GM21381 (cell line): ENCODE measurements at regions not wholly inside any gene's neighbourhood (a gene's known extent, or its start where the extent isn't known, plus 50 kb on each side); places are given as distances from the start of the nearest gene placed in this dataset.
A peak's percentile ranks its signal among the peaks of the same experiment; 100 is the strongest.
"Not testable (repeated sequence)": the region's sequence is repeated elsewhere in the genome, so short reads cannot be mapped to it uniquely, and the experiment has no call there.

Source experiments
- ATAC-seq: cut with Tn5 transposase; IDR thresholded peaks from one replicate; pipeline ENCODE4 v1.9.1; 2021; ENCODE audit warnings: mild to moderate bottlenecking, moderate library complexity; ENCODE audit not compliant: unreplicated experiment

- ATAC-seq = no peak
Measured at GRCh38 chr18:51248685-51249084, 51.2 kb upstream of the MEX3C start.

GRCh38 chr18:51250006-51250405, 52.5 kb upstream of the MEX3C start:
- no peak for ATAC-seq

- ATAC-seq = no peak
Measured at GRCh38 chr18:51250458-51251024, 53.1 kb upstream of the MEX3C start.

DNA sequence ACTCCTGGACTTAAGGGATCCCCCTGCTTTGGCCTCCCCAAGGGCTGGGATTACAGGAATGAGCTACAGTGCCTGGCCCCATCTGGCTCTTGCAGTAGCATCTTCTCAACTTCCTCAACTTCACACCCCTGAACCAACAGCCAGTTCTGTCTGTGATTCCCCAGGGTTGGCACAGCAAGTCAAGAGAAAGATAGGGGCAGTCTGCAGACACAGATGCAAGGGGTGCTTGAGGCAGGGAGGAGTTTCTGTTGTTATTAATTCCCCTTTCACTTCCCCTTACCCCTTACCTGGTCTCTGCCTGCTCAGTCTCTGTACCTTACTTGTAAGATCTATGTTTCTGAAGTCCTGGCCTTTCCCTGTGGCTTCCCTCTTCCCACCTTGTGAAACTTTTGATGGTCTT, 54.1 kb upstream of the MEX3C start:
- ATAC-seq = peak; percentile 99

DNA sequence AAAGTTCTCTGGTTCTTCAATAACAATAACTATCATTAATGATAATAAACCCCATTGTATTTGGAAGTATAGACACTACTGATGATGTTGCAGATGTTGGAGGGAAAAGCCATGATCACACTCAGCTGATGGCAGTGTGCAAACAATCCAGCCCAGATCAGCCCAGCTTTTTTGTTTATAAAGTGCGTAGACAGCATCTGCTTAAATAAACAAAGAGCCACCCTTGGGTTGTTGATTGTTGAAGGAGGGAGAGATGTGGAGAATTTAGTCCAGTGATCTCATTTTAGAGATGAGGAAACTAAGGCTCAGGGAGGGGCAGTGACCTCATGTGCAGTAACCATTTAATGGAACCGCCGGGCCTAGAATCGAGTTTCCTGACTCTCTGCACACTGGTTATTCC, 56.0 kb upstream of the MEX3C start:
- ATAC-seq = no peak

- ATAC-seq = no peak
Measured at GRCh38 chr18:51255693-51256092, 58.2 kb upstream of the MEX3C start.

DNA sequence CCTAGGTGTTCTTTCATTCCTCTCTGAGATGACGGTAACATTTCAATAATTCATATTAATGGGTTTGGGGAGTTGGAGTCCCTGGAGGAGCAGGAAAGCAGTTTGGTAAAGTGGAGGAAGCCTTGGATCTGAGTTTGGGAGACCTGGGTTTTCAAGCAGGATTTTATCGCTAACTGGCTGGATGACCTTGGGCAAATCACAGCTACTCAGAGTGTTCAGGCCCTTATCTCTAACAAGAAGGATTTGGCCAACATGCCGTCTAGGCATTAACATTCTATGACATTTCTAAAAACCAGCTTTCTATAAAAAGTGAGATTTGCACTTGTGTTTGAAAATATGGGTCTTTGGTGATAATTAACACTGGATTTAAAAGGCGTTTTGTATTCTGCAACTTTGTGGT, 59.7 kb upstream of the MEX3C start:
- ATAC-seq = no peak

- no peak for ATAC-seq
Measured at GRCh38 chr18:51260118-51260517, 62.6 kb upstream of the MEX3C start.

DNA sequence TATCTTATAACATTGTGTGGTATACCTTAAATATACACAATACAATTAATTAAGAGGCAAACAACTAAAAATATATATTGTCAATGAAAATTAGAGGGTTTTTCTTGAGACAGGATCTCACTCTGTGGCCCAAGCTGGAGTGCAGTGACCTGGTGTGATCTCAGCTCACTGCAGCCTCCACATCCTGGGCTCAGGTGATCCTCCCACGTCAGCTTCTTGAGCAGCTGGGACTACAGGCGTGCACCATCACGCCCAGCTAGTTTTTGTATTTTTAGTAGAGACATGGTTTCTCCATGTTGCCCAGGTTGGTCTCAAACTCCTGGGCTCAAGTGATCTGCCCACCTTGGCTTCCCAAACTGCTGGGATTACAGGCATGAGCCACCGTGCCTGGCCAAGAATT, 68.6 kb upstream of the MEX3C start:
- not testable (repeated sequence) for ATAC-seq

GRCh38 chr18:51266773-51267172, 69.3 kb upstream of the MEX3C start:
- no peak for ATAC-seq

- no peak for ATAC-seq
Measured at GRCh38 chr18:51273437-51273836, 76.0 kb upstream of the MEX3C start.

DNA sequence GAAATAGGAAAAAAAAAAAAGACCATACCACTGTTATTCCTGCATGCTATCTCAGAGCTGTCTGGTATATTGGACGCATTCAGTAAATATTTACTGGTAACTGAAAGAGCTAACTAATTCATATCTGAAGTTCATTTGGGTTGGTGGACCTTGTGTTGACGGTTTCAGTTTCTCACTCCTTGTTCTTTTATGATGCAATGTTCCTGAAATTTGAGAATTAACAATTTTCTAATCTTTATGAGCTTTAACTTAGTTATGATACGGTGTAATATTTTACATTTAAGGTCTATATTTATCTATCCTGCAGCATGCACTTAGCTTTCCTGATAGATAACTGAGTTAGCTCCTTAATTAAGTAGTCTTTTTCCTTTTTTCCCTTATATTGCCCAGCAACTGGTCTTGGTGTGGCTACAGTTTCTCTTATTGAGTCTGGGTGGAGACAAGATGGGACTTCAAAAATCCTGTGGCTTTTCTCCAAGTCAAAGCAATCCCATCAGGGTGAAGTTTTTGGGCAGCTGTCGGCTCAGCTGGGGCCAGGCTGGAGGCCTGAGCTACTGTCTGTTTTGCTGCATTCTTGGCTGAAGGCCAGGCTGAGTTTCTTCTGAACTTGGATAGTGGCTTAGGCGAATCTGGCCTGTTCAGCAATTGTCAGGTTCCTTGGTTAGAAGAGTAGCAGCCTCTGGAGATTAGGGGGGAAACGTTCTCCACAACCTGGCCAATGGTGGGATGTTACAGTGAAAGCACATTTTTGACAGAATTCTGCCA, 78.4 kb upstream of the MEX3C start:
- ATAC-seq = no peak

GRCh38 chr18:51278045-51278649, 80.7 kb upstream of the MEX3C start:
- no peak for ATAC-seq

- ATAC-seq = peak; percentile 76
Measured at GRCh38 chr18:51279367-51279984, 82.0 kb upstream of the MEX3C start.

DNA sequence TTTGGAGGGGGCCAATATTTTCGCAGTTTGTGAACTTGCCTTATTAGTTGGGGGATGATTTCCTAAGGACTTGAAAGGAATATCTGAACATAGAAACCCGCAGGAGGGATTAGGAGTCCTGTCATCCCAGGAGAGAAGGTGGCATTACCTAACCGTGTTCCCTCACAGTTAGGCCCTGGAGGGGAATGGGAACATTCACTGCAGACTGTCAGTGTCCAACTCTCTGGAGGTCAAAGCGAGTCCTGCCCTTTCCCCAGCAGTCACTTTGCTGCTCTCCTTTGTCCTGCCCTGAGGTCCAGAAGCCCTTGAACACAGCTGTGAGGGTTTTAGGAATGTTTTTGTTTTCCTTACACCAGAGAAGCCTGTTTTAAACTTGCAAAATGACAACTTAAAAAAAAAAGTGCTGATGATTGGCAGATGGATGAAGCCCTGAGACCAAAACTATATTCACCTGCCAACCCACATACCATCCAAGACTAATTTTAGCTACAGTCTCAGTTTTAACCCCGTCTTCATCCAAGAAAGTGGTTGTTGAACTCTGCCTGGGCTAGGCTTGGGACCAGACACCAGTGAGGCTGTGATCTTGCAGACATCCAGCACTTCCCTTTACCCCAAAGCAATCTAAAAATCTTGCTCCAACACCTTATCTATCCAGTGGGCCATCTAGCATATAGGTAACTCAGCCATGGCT, 90.5 kb upstream of the MEX3C start:
- no peak for ATAC-seq

GRCh38 chr18:51288582-51288981, 91.1 kb upstream of the MEX3C start:
- ATAC-seq = no peak

DNA sequence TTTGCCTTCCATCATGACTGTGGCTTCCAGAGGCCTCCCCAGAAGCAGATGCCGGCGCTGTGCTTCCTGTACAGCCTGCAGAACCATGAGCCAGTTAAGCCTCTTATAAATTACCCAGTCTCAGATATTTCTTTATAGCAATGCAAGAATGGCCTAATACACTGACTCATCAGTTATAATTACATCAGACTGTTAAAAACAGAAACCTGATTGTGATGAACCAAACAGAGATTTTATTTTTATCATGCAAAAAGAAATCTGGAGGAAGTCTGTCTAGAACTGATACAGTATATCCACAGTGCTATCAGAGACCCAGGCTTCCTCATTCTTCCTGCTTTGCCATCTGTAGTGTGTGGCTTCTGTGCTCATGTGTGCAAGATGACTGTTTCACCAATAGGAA, 93.4 kb upstream of the MEX3C start:
- ATAC-seq = no peak

- ATAC-seq = no peak
Measured at GRCh38 chr18:51300912-51301311, 103.4 kb upstream of the MEX3C start.

DNA sequence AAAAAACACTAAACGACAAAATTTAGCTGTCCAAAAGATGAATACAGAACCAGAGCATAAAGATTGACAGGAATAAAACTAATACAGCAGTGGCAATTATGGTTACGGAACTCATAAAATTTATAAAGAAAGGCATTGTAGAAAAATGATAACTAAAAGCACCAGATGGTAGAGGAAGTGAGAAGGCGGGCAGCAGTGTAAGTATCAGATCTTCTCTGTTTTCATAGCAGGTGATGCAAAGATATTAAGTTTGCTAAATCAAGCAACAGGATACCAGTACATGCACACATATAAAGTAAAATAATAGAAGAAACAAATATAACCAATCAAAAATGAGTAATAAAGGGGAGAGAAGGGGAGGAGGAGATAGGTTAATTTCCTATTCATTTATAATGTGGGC, 103.9 kb upstream of the MEX3C start:
- no peak for ATAC-seq

- ATAC-seq = no peak
Measured at GRCh38 chr18:51316677-51317076, 119.2 kb upstream of the MEX3C start.

GRCh38 chr18:51321696-51322095, 124.2 kb upstream of the MEX3C start:
- ATAC-seq = no peak
